ENCODE measurements at regions not wholly inside any gene's neighbourhood (a gene's known extent, or its start where the extent isn't known, plus 50 kb on each side); places are given as distances from the start of the nearest gene placed in this dataset.
"Not testable (repeated sequence)": the region's sequence is repeated elsewhere in the genome, so short reads cannot be mapped to it uniquely, and the experiment has no call there.

- CTCF ChIA-PET: interaction anchor here (1.5 kb wide), 1 partner anchor 13 kb away, joined by 7 read pairs; no protein-coding TSS in a partner anchor
- no peak for DNase-seq (ENCODE audit: extremely low spot score)
- POLR2A ChIA-PET: no interaction called here
- no peak for TF ChIP-seq CTCF (IDR thresholded peaks at IDR 0.05; ENCODE audit: control extremely low read depth, extremely low read depth, low read depth, missing control alignments)
These were observed 384.8 kb downstream of the MAT2B start for GRCh38 chr5:163890261-163890660.

GRCh38 chr5:163893281-163893680 is 387.9 kb downstream of the MAT2B start:
- ChIA-PET CTCF (no interaction called here), POLR2A (no interaction called here)
- no peak for TF ChIP-seq CTCF (IDR thresholded peaks at IDR 0.05; ENCODE audit: control extremely low read depth, extremely low read depth, low read depth, missing control alignments)
- no peak for DNase-seq (ENCODE audit: extremely low spot score)

- TF ChIP-seq CTCF (IDR thresholded peaks at IDR 0.05; ENCODE audit: control extremely low read depth, extremely low read depth, low read depth, missing control alignments): no peak
- POLR2A ChIA-PET: no interaction called here
- no peak for DNase-seq (ENCODE audit: extremely low spot score)
- CTCF ChIA-PET: no interaction called here
These were observed 389.2 kb downstream of the MAT2B start for GRCh38 chr5:163894645-163895044.

- ChIA-PET CTCF (interaction anchor here (1.2 to 1.7 kb wide), 2 partner anchors 10 to 14 kb away, joined by 3 to 7 read pairs; no protein-coding TSS in a partner anchor), POLR2A (no interaction called here)
- DNase-seq (ENCODE audit: extremely low spot score): no peak
- no peak for TF ChIP-seq CTCF (IDR thresholded peaks at IDR 0.05; ENCODE audit: control extremely low read depth, extremely low read depth, low read depth, missing control alignments)
These were observed 393.5 kb downstream of the MAT2B start for GRCh38 chr5:163898873-163899272.

GRCh38 chr5:163907783-163908182 is 402.4 kb downstream of the MAT2B start:
- POLR2A ChIA-PET; DNase-seq (ENCODE audit: extremely low spot score); CTCF ChIA-PET: not testable (repeated sequence)

- no peak for DNase-seq (ENCODE audit: extremely low spot score)
These were observed 402.8 kb downstream of the MAT2B start for GRCh38 chr5:163908253-163908652.

GRCh38 chr5:163910226-163910625 is 404.8 kb downstream of the MAT2B start:
- POLR2A ChIA-PET: no interaction called here
- DNase-seq (ENCODE audit: extremely low spot score): no peak
- no peak for TF ChIP-seq CTCF (IDR thresholded peaks at IDR 0.05; ENCODE audit: control extremely low read depth, extremely low read depth, low read depth, missing control alignments)
- CTCF ChIA-PET: no interaction called here

More at GRCh38 chr5:163908253-163908652, 402.8 kb downstream of the MAT2B start:
- POLR2A ChIA-PET: no interaction called here
- CTCF ChIA-PET: no interaction called here
- TF ChIP-seq CTCF (IDR thresholded peaks at IDR 0.05; ENCODE audit: control extremely low read depth, extremely low read depth, low read depth, missing control alignments): no peak

Data from GM10248 (cell line).